ENCODE measurements at regions not wholly inside any gene's neighbourhood (a gene's known extent, or its start where the extent isn't known, plus 50 kb on each side); places are given as distances from the start of the nearest gene placed in this dataset.
A peak's percentile ranks its signal among the peaks of the same experiment; 100 is the strongest.

GRCh38 chr4:180950377-180950776 lies 1292.8 kb upstream of the TENM3 start:
- no peaks in the 10 kb centered on the region for H3K9me3 ChIP-seq (ENCODE audit: insufficient read depth, low read depth, low read length)
- H3K27ac ChIP-seq (ENCODE audit: low read depth, low read length): no peak overlapping the region
- Mint-ChIP-seq H3K9me3 (ENCODE audit: unreplicated experiment) (no peaks in the 10 kb centered on the region), H3K27me3 (ENCODE audit: low read depth, unreplicated experiment) (no peaks in the 10 kb centered on the region), H3K36me3 (ENCODE audit: low read depth, unreplicated experiment) (no peaks in the 10 kb centered on the region), H3K4me3 (ENCODE audit: unreplicated experiment) (no peak overlapping the region), H3K4me1 (ENCODE audit: low read depth, unreplicated experiment) (peaks cover 3% of the 10 kb centered on the region), H3K27ac (ENCODE audit: unreplicated experiment) (no peak overlapping the region)
- no peak for DNase-seq (ENCODE audit: low read depth)
- no peak for TF ChIP-seq CTCF (IDR thresholded peaks at IDR 0.05; ENCODE audit: insufficient read depth, low read depth, low read length)
- no peak for TF ChIP-seq EZH2 (IDR thresholded peaks at IDR 0.05; ENCODE audit: insufficient read depth, low read length)
- H3K4me3 ChIP-seq (ENCODE audit: insufficient read depth, low read depth, low read length): no peak overlapping the region
- no peaks in the 10 kb centered on the region for H3K79me2 ChIP-seq (ENCODE audit: insufficient read depth, low read length)
- no peaks in the 10 kb centered on the region for H4K20me1 ChIP-seq (ENCODE audit: insufficient read depth, low read length)
- FAIRE-seq: no peak
- H3K4me1 ChIP-seq (ENCODE audit: insufficient read depth, low read length): no peaks in the 10 kb centered on the region
- H3K9ac ChIP-seq (ENCODE audit: low read length): no peak overlapping the region
- H2AFZ ChIP-seq (ENCODE audit: low read depth, low read length): no peak overlapping the region
- no peak overlapping the region for H3K4me2 ChIP-seq (ENCODE audit: low read length)
- H3K36me3 ChIP-seq (ENCODE audit: insufficient read depth, low read length): no peaks in the 10 kb centered on the region
- H3K27me3 ChIP-seq (ENCODE audit: insufficient read depth, low read length): no peaks in the 10 kb centered on the region

DNA sequence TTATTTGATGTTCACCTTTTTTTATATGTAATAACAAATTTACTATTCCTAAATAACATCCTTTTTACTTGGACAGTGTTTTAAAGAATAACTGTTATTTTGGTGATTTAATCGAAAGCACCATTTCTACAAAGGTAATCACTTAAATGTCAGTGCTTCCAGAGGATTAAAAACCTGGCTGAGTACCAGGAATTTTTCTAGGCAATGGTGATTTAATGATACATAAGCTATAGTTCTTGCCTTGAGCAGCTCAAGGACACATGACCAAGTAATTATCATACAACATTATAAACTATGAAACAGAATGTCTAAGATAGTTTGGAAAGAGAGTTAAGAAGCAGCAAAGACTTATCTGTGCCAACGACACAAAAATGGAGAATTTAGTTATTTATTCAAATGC lies 1291.9 kb upstream of the TENM3 start:
- Mint-ChIP-seq H3K9me3 (ENCODE audit: unreplicated experiment) (no peaks in the 10 kb centered on the region), H3K36me3 (ENCODE audit: low read depth, unreplicated experiment) (no peaks in the 10 kb centered on the region), H3K27ac (ENCODE audit: unreplicated experiment) (no peak overlapping the region), H3K4me1 (ENCODE audit: low read depth, unreplicated experiment) (peaks cover 3% of the 10 kb centered on the region), H3K27me3 (ENCODE audit: low read depth, unreplicated experiment) (no peaks in the 10 kb centered on the region), H3K4me3 (ENCODE audit: unreplicated experiment) (no peak overlapping the region)
- FAIRE-seq: no peak
- Histone ChIP-seq H3K4me2 (ENCODE audit: low read length) (no peak overlapping the region), H2AFZ (ENCODE audit: low read depth, low read length) (no peak overlapping the region), H3K9me3 (ENCODE audit: insufficient read depth, low read depth, low read length) (no peaks in the 10 kb centered on the region), H3K79me2 (ENCODE audit: insufficient read depth, low read length) (no peaks in the 10 kb centered on the region), H4K20me1 (ENCODE audit: insufficient read depth, low read length) (no peaks in the 10 kb centered on the region), H3K4me3 (ENCODE audit: insufficient read depth, low read depth, low read length) (no peak overlapping the region), H3K4me1 (ENCODE audit: insufficient read depth, low read length) (no peaks in the 10 kb centered on the region), H3K27ac (ENCODE audit: low read depth, low read length) (no peak overlapping the region), H3K9ac (ENCODE audit: low read length) (no peak overlapping the region), H3K27me3 (ENCODE audit: insufficient read depth, low read length) (no peaks in the 10 kb centered on the region), H3K36me3 (ENCODE audit: insufficient read depth, low read length) (no peaks in the 10 kb centered on the region)
- no peak for TF ChIP-seq EZH2 (IDR thresholded peaks at IDR 0.05; ENCODE audit: insufficient read depth, low read length)
- no peak for TF ChIP-seq CTCF (IDR thresholded peaks at IDR 0.05; ENCODE audit: insufficient read depth, low read depth, low read length)
- no peak for DNase-seq (ENCODE audit: low read depth)

DNA sequence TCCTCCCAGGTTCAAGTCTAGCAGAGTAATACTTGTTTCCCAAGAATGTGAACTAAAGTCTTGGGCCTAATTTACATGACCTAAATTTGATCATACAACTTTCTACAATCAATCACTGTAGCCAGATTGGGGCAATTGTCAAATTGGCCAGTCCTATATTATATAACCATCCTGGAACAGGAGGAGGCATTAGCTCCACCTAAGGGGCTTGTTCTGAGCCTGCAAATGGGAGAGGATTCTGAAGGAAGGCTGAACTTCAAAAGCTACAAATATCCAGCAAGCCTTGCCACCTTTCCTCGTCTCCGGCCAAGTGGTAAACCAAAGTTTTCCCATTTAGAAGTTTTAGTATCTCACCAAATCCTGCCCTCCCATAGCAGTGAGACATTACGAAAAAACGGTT lies 1289.6 kb upstream of the TENM3 start:
- no peak overlapping the region for H3K27ac ChIP-seq (ENCODE audit: low read depth, low read length)
- H3K9me3 ChIP-seq (ENCODE audit: insufficient read depth, low read depth, low read length): no peaks in the 10 kb centered on the region
- no peaks in the 10 kb centered on the region for H3K36me3 ChIP-seq (ENCODE audit: insufficient read depth, low read length)
- Mint-ChIP-seq H3K4me3 (ENCODE audit: unreplicated experiment) (no peak overlapping the region), H3K36me3 (ENCODE audit: low read depth, unreplicated experiment) (no peaks in the 10 kb centered on the region), H3K9me3 (ENCODE audit: unreplicated experiment) (no peaks in the 10 kb centered on the region), H3K27me3 (ENCODE audit: low read depth, unreplicated experiment) (no peaks in the 10 kb centered on the region), H3K4me1 (ENCODE audit: low read depth, unreplicated experiment) (peaks cover 3% of the 10 kb centered on the region), H3K27ac (ENCODE audit: unreplicated experiment) (no peak overlapping the region)
- H3K27me3 ChIP-seq (ENCODE audit: insufficient read depth, low read length): no peaks in the 10 kb centered on the region
- no peaks in the 10 kb centered on the region for H4K20me1 ChIP-seq (ENCODE audit: insufficient read depth, low read length)
- DNase-seq (ENCODE audit: low read depth) (no peak), FAIRE-seq (no peak)
- TF ChIP-seq CTCF (IDR thresholded peaks at IDR 0.05; ENCODE audit: insufficient read depth, low read depth, low read length) (peak; percentile 23), EZH2 (IDR thresholded peaks at IDR 0.05; ENCODE audit: insufficient read depth, low read length) (no peak)
- H2AFZ ChIP-seq (ENCODE audit: low read depth, low read length): no peak overlapping the region
- H3K4me1 ChIP-seq (ENCODE audit: insufficient read depth, low read length): no peaks in the 10 kb centered on the region
- no peak overlapping the region for H3K4me3 ChIP-seq (ENCODE audit: insufficient read depth, low read depth, low read length)
- H3K9ac ChIP-seq (ENCODE audit: low read length): no peak overlapping the region
- H3K4me2 ChIP-seq (ENCODE audit: low read length): no peak overlapping the region
- H3K79me2 ChIP-seq (ENCODE audit: insufficient read depth, low read length): no peaks in the 10 kb centered on the region
